ENCODE measurements at regions not wholly inside any gene's neighbourhood (a gene's known extent, or its start where the extent isn't known, plus 50 kb on each side); places are given as distances from the start of the nearest gene placed in this dataset.

- intact Hi-C loops (cut with DNase I, micrococcal nuclease) = no loop called here
- ATAC-seq (no peak), DNase-seq (no peak)
Observed at GRCh38 chr7:148472406-148472805, 118.2 kb upstream of the C7orf33 start.

GRCh38 chr7:148473703-148474480 lies 116.7 kb upstream of the C7orf33 start:
- intact Hi-C loops (cut with DNase I, micrococcal nuclease) = no loop called here
- no peak for ATAC-seq
- DNase-seq = no peak

GRCh38 chr7:148474481-148475025 lies 116.0 kb upstream of the C7orf33 start:
- intact Hi-C loops (cut with DNase I, micrococcal nuclease) = no loop called here
- ATAC-seq = no peak

GRCh38 chr7:148478551-148478950 lies 112.0 kb upstream of the C7orf33 start:
- DNase-seq (no peak), ATAC-seq (no peak)
- intact Hi-C loops (cut with DNase I, micrococcal nuclease) = no loop called here

More at GRCh38 chr7:148474481-148475025, 116.0 kb upstream of the C7orf33 start:
- DNase-seq = no peak

GRCh38 chr7:148480479-148481146 lies 110.0 kb upstream of the C7orf33 start:
- ATAC-seq = no peak
- intact Hi-C loops (cut with DNase I, micrococcal nuclease) = no loop called here

GRCh38 chr7:148481147-148481526 lies 109.4 kb upstream of the C7orf33 start:
- no peak for ATAC-seq
- DNase-seq = no peak
- intact Hi-C loops (cut with DNase I, micrococcal nuclease) = no loop called here

More at GRCh38 chr7:148480479-148481146, 110.0 kb upstream of the C7orf33 start:
- no peak for DNase-seq

- no peak for ATAC-seq
- no peak for DNase-seq
- intact Hi-C loops (cut with DNase I, micrococcal nuclease) = no loop called here
Observed at GRCh38 chr7:148481971-148482626, 108.5 kb upstream of the C7orf33 start.

GRCh38 chr7:148483515-148484308 lies 106.9 kb upstream of the C7orf33 start:
- ATAC-seq = no peak
- intact Hi-C loops (cut with DNase I, micrococcal nuclease) = no loop called here

GRCh38 chr7:148484486-148484885 lies 106.1 kb upstream of the C7orf33 start:
- DNase-seq (no peak), ATAC-seq (peak; percentile 66)
- intact Hi-C loops (cut with DNase I, micrococcal nuclease) = no loop called here

More at GRCh38 chr7:148483515-148484308, 106.9 kb upstream of the C7orf33 start:
- no peak for DNase-seq

- DNase-seq (no peak), ATAC-seq (peak; percentile 95)
- intact Hi-C loops (cut with DNase I, micrococcal nuclease) = no loop called here
Observed at GRCh38 chr7:148485618-148486017, 104.9 kb upstream of the C7orf33 start.

- intact Hi-C loops (cut with DNase I, micrococcal nuclease) = no loop called here
- ATAC-seq = no peak
- no peak for DNase-seq
Observed at GRCh38 chr7:148486937-148487336, 103.6 kb upstream of the C7orf33 start.

- ATAC-seq (no peak), DNase-seq (no peak)
- intact Hi-C loops (cut with DNase I, micrococcal nuclease) = no loop called here
Observed at GRCh38 chr7:148487912-148488311, 102.7 kb upstream of the C7orf33 start.

- intact Hi-C loops (cut with DNase I, micrococcal nuclease) = no loop called here
- DNase-seq (no peak), ATAC-seq (no peak)
Observed at GRCh38 chr7:148489678-148490077, 100.9 kb upstream of the C7orf33 start.

GRCh38 chr7:148492157-148492860 lies 98.3 kb upstream of the C7orf33 start:
- DNase-seq (no peak), ATAC-seq (no peak)
- intact Hi-C loops (cut with DNase I, micrococcal nuclease) = no loop called here

GRCh38 chr7:148495605-148496004 lies 95.0 kb upstream of the C7orf33 start:
- ATAC-seq = no peak
- intact Hi-C loops (cut with DNase I, micrococcal nuclease) = no loop called here
- DNase-seq = no peak

- intact Hi-C loops (cut with DNase I, micrococcal nuclease) = loop anchor here in 1 of 2 donors (10.0 kb wide), 1 partner anchor 464 kb away; no protein-coding TSS in a partner anchor
- DNase-seq = no peak
Observed at GRCh38 chr7:148500978-148501377, 89.6 kb upstream of the C7orf33 start.

GRCh38 chr7:148503900-148504487 lies 86.6 kb upstream of the C7orf33 start:
- ATAC-seq (no peak), DNase-seq (no peak)
- intact Hi-C loops (cut with DNase I, micrococcal nuclease) = loop anchor here in 1 of 2 donors (10.0 kb wide), 1 partner anchor 461 kb away; no protein-coding TSS in a partner anchor

More at GRCh38 chr7:148500978-148501377, 89.6 kb upstream of the C7orf33 start:
- ATAC-seq = peak; percentile 14
